GM18517 (cell line): ENCODE measurements at regions not wholly inside any gene's neighbourhood (a gene's known extent, or its start where the extent isn't known, plus 50 kb on each side); places are given as distances from the start of the nearest gene placed in this dataset.
"Not testable (repeated sequence)": the region's sequence is repeated elsewhere in the genome, so short reads cannot be mapped to it uniquely, and the experiment has no call there.

Experiments used
- ATAC-seq: cut with Tn5 transposase; IDR thresholded peaks from one replicate; pipeline ENCODE4 v1.9.1; 2021; ENCODE audit warnings: mild to moderate bottlenecking, moderate library complexity; ENCODE audit not compliant: unreplicated experiment

GRCh38 chr10:83492004-83492403, 647.3 kb upstream of the GHITM start:
- no peak for ATAC-seq

GRCh38 chr10:83512681-83513080, 626.6 kb upstream of the GHITM start:
- no peak for ATAC-seq

GRCh38 chr10:83515001-83515400, 624.3 kb upstream of the GHITM start:
- no peak for ATAC-seq

GRCh38 chr10:83516788-83517187, 622.5 kb upstream of the GHITM start:
- no peak for ATAC-seq

GRCh38 chr10:83517456-83517855, 621.9 kb upstream of the GHITM start:
- ATAC-seq, result no peak

- no peak for ATAC-seq
Measured at GRCh38 chr10:83518779-83519178, 620.5 kb upstream of the GHITM start.

- not testable (repeated sequence) for ATAC-seq
Measured at GRCh38 chr10:83520386-83520785, 618.9 kb upstream of the GHITM start.

- no peak for ATAC-seq
Measured at GRCh38 chr10:83522456-83522855, 616.9 kb upstream of the GHITM start.

GRCh38 chr10:83522881-83523386, 616.4 kb upstream of the GHITM start:
- no peak for ATAC-seq

GRCh38 chr10:83527934-83528333, 611.4 kb upstream of the GHITM start:
- no peak for ATAC-seq

- ATAC-seq, result peak; percentile 73
Measured at GRCh38 chr10:83533290-83533689, 606.0 kb upstream of the GHITM start.

- ATAC-seq, result no peak
Measured at GRCh38 chr10:83536426-83536825, 602.9 kb upstream of the GHITM start.

GRCh38 chr10:83538047-83538446, 601.3 kb upstream of the GHITM start:
- no peak for ATAC-seq

- ATAC-seq, result peak; percentile 69
Measured at GRCh38 chr10:83539528-83540308, 599.6 kb upstream of the GHITM start.

- no peak for ATAC-seq
Measured at GRCh38 chr10:83541046-83541445, 598.3 kb upstream of the GHITM start.

- peak; percentile 63 for ATAC-seq
Measured at GRCh38 chr10:83542774-83543411, 596.4 kb upstream of the GHITM start.

- no peak for ATAC-seq
Measured at GRCh38 chr10:83543691-83544462, 595.4 kb upstream of the GHITM start.

- ATAC-seq, result no peak
Measured at GRCh38 chr10:83545901-83546391, 593.4 kb upstream of the GHITM start.

GRCh38 chr10:83551190-83551589, 588.1 kb upstream of the GHITM start:
- not testable (repeated sequence) for ATAC-seq

- no peak for ATAC-seq
Measured at GRCh38 chr10:83553366-83553765, 585.9 kb upstream of the GHITM start.

- peak; percentile 88 for ATAC-seq
Measured at GRCh38 chr10:83555264-83555663, 584.0 kb upstream of the GHITM start.
